ELR (cell line): ENCODE measurements at regions not wholly inside any gene's neighbourhood (a gene's known extent, or its start where the extent isn't known, plus 50 kb on each side); places are given as distances from the start of the nearest gene placed in this dataset.
A peak's percentile ranks its signal among the peaks of the same experiment; 100 is the strongest.

Experiments
- DNase-seq: peaks from one replicate; pipeline ENCODE4 v3.0.0-alpha.2; 2015; ENCODE audit warnings: low read depth

DNA sequence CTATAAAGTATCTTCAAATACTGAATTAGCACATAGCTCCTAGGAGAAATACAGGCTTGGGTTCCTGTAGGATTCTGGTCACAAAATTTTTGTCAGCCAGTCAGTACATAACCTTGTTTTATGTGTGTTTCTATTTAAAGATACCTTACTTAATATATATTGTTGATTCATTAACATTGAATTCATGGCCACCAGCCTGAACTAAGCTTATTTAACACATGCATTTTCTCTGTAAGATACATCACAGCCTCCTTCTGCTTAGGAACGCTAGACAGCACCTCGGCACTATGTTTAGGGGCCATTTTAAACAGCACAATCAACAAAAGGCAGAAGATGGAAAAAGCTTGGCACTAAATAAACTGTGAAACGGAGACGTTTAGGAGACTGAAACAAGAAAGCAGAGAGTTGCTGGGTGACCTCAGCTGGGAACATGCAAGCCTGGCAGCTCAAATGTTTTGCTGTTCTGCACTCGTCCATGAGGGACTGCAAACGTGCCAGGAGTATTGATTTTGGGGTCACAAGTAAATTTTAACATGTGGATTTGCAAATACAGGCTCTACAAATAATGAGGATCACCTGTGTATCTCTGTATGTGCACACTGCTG lies 432.2 kb upstream of the TPM1 start:
- no peak for DNase-seq

GRCh38 chr15:62611002-62611401 lies 431.5 kb upstream of the TPM1 start:
- no peak for DNase-seq

DNA sequence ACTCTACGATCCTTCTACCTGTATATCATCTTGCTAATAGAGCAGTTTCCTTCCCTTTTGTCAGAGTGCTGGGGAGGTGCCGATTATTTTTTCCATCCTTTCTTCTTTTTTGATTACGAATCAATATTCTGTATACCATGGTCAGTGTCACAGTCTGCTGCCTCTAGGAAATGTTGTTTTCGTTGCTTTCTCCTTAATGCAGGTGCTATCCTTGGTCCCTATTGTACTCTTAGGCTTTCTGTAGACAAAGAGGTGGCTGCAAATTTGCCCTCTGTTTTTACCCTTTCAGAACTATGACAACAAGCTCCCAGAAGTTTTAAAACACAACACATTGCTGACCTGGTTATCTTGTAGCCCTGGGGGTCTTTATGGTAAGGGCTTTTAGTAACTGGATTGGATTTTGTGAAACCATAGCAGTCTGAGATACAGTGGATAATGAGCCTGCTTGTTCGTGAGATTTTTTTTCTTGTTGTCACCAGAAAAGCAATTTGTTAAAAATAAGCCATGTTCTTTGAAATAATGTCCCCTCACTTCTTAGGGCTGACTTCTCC lies 430.3 kb upstream of the TPM1 start:
- no peak for DNase-seq

DNA sequence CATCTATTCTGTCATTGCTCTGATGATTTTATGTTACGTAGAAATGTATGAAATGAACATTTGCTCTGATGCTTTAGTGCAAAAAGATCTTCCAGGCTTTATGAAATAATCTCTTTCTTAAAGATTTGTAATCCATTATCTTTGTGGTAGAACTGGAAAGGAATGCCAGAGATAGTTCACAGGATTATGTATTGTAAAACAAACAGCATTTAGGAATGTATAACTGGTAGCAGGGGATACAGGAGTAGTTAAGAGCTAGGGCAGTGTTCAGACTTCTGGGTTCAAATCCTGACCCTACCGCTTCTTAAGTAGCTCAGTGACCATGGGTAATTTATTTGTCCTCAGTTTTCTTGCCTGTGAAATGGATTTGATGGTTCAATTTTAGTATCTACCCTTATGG lies 429.8 kb upstream of the TPM1 start:
- DNase-seq, result no peak

- no peak for DNase-seq
Measured at GRCh38 chr15:62616746-62617145, 425.8 kb upstream of the TPM1 start.

DNA sequence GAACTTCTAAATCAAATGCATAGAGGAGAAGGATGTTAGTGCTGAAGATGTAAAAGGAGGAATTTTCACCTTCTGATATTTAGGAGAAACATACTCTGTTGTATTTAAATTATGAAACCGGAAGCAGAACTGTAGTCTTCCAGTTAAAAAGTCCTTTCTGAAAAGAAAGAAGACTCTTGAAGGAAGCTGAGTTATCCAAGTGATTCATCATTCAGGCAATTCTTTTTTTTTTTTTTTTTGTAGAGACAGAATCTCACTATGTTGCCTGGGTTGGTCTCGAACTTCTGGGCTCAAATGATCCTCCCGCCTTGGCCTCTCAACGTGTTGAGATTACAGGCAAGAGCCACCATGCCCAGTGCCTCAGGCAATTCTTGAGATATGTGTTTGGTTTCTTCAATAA lies 424.8 kb upstream of the TPM1 start:
- peak; percentile 58 for DNase-seq

DNA sequence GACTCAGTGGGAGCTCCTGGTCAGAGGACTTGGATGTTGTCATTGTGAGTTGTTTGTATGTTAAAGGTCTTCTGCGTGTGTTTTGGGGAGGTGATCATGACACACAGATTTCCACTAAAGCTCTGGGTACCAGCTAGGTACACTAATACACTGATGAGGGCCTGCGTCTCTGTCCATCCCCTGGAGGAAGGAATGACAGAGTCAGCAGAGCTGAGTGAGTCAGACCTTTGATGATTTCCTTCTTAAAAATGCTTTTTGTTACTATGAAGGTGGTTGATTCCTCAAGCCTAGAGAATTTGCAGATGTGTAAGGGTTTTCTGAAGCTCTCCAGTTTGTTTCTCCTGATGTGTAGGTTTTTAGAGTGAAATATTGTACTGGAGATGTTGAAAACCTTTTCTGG lies 424.1 kb upstream of the TPM1 start:
- peak; percentile 95 for DNase-seq

- peak; percentile 23 for DNase-seq
Measured at GRCh38 chr15:62618846-62619504, 423.6 kb upstream of the TPM1 start.

DNA sequence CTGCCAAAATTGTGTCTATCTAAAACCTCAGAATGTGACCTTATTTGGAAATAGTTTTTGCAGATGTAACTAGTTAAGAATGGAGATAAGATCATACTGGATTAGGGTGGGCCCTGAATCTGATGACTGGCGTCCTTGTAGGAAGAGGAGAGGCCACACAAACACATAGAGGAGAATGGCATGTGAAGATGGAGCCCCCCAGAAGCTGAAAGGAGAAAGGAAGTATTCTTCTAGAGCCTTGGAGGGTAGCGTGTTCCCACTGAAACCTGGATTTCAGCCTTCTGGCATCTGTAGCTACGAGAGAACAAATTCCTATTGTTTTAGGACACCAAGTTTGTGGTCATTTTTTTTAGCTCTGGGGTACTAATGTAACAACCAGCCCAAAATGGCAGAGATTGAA lies 423.0 kb upstream of the TPM1 start:
- DNase-seq, result no peak

GRCh38 chr15:62622775-62623174 lies 419.8 kb upstream of the TPM1 start:
- no peak for DNase-seq

- DNase-seq, result peak; percentile 62
Measured at GRCh38 chr15:62624547-62625378, 417.8 kb upstream of the TPM1 start.

DNA sequence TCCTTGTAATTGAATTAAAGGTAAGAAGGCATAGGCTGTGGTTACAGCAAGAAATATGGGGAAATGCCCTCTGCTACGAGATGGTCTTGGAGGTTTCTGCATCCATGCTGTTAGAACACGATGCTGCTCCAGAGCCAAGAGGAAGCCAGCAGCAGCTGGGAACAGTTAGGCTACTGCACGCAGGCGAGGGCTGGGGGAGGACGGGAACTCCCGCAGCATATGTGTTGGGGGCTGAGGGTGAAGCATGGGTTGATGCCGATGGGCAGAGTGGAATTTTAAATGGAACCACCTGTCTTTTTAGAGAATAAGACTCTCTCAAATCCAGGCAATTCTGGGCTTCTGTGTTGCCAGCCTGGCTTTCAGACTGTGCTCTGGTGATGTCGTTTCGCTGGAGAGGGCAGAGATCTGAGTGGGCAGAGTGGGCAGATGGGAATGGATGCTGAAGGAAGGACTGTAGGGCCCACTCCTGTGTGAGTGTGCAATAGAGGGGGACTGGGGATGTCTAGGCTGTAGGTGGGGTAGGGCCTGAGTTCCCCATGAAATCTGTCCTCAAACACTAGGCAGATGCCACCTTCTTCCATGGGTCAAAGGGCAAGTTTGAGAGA lies 417.0 kb upstream of the TPM1 start:
- no peak for DNase-seq

- DNase-seq, result no peak
Measured at GRCh38 chr15:62626903-62627302, 415.6 kb upstream of the TPM1 start.

DNA sequence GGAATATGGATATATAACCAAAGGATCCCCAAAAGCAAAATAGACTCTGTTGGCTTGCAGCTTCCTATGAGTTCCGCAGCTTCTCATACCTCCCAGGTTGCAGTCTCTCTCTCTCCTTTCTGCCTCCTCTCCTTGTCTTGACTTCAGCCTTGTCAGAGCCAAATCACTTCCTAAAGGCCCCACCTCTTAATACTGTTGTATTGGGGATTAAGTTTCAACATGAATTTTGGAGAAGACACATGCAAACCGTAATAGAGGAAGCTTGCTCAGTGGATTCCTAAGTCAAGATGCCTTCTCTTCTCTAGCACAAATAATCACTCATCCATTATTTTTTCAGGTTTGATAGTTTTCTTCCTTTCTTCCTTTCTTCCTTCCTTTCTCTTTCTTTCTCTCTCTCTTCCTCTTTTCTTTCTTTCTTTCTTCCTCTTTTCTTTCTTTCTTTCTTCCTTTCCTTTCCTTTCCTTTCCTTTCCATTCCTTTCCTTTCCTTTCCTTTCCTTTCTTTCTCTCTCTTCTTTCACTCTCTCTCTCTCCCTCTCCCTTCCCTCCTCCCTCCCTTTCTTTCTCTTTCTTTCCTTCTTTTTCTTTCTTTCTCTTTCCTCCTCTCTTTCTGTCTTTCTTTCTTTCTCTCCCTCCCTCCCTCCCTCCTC lies 411.3 kb upstream of the TPM1 start:
- no peak for DNase-seq

DNA sequence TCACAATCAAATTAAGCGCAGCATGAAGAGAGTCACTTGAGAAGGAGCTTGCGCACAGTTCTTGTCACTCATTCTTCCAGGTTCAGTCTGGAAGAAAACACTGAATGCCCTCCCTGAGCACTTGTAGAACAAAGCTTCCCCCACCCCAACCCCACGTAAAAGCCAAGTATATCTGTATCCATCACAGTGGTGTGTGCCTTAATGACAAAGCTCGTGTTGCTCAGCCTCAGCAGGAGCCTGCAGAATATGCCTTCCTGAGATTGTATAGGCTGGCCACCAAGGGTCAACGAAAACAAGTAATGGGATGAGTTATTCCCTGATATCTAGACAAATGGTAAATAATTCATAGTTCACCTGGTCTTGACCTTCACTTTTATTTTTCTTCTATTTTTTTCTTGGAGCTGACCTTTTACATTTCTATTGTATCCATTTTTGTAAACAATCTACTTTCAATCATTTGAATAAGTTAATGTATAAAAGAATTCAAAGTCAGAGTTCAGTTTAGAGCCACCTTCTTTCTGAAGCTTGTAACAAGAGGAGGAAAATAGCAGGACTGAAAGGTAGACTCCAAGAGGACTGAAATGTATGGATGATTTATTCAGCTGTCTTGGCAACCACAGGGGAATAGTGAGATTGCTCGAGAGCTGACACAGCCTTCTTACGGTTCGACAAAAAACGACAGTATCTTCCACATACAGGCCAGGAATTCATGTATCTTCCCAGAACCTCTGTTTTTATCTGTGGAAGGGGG lies 405.5 kb upstream of the TPM1 start:
- no peak for DNase-seq

GRCh38 chr15:62637574-62637897 lies 405.0 kb upstream of the TPM1 start:
- no peak for DNase-seq

- no peak for DNase-seq
Measured at GRCh38 chr15:62637950-62638619, 404.5 kb upstream of the TPM1 start.

- no peak for DNase-seq
Measured at GRCh38 chr15:62639432-62639831, 403.1 kb upstream of the TPM1 start.

GRCh38 chr15:62639906-62640605 lies 402.5 kb upstream of the TPM1 start:
- DNase-seq, result no peak

DNA sequence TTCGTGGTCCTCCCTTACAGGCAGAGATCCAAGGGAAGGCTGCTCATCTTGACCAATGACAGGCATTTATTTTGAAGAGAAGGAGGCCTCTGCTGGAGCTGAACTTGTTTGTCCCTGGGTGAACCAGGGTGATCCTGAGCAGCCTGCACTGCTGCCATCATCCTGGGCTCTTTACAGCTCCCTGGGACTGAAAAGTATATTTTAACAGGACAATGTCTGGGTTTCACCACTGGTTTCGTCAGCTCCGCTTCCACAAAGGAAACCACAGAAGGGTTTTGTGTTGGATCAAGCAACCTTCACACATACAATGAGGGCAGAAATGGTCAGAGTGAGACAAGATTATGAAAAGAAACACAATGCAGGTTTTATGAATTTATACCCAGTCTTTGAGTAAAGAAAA lies 400.7 kb upstream of the TPM1 start:
- DNase-seq, result no peak
